ENCODE measurements at regions not wholly inside any gene's neighbourhood (a gene's known extent, or its start where the extent isn't known, plus 50 kb on each side); places are given as distances from the start of the nearest gene placed in this dataset.
"Not testable (repeated sequence)": the region's sequence is repeated elsewhere in the genome, so short reads cannot be mapped to it uniquely, and the experiment has no call there.

DNA sequence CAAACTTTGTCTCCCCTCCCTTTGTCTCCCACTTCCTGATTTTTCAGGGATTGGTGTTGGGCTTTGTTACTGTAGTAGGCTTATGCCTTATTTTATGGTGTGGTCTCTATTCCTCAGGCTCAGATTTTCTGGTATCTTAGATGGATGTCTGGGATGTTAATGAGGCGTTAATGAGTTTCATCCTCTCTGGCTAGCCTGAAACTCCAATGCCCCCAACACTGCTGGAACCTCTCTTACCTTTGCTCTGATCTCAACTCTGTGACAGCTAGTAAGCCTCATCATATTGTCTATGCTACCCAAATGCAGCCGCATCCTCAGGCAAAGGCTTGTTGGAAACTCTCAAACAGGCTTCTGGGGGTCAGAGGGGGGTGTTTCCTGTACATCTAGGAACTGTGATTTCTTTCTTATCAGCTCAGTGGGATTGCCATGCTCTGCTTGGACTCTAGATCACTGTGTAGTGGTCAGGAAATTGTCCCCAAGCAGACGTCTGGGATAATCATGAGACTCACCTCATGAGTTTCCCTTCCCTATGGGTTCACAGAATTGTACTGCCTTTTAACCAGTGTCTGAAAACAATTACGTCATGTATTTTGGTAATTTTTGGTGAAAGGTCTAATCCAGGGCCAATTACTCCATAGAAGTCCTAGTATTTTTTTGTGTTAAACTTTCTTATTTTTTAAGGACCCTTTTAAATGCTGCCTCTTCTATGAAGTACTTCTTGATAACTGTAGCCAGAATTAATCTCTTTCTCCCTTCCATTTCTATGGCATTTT lies 88.8 kb upstream of the TRPC7 start:
- no peak for DNase-seq

DNA sequence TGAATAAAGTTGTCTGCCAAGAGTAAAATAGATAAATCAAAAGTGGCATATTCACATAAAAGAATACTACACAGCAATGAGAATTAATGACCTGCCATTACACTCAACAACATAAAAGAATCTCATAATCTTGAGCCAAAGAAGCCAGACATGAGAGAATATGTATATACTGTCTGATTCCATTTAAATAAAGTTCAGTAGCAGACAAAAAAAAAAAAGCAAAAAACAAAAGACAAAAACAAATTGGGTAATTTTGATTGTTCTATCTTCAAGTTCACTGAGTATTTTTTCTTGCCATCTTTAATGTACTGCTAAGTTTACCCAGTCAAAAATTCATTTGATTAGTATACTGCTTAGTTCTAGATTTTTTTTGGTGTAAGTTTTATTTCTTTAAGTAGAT lies 87.9 kb upstream of the TRPC7 start:
- DNase-seq = no peak

DNA sequence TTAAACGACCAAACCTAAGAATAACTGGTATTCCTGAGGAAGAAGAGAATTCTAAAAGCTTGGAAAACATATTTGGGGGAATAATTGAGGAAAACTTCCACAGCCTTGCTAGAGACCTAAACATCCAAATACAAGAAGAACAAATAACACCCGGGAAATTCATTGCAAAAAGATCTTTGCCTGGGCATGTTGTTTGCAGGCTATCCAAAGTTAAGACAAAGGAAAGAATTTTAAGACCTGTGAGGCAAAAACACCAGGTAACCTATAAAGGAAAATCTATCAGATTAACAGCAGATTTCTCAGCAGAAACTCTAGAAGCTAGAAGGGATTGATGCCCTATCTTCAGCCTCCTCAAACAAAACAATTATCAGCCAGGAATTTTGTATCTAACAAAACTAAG lies 82.2 kb upstream of the TRPC7 start:
- DNase-seq = not testable (repeated sequence)

DNA sequence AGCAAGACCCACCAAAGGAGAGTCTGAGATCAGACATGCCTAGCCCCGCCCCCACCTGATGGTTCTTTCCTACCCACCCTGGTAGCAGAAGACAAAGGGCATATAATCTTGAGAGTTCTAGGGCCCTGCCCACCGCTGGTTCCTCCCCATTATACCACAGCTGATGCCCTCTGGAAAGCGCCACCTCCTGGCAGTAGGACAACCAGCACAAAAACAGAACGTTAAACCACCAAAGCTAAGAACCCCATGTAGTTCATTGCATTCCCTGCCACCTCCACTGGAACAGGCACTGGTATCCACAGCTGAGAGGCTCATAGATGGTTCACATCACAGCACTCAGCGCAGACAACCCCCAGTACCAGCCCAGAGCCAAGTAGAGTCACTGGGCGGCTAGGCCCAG lies 81.2 kb upstream of the TRPC7 start:
- DNase-seq = no peak

DNA sequence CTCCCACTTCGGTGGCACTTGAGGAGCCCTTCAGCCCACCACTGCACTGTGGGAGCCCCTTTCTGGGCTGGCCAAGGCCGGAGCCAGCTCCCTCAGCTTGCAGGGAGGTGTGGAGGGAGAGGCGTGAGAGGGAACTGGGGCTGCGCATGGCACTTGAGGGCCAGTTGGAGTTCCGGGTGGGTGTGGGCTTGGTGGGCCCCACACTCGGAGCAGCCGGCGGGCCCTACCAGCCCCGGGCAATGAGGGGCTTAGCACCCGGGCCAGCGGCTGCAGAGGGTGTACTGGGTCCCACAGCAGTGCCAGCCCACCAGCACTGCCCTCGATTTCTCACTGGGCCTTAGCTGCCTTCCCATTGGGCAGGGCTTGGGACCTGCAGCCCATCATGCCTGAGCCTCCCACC lies 78.8 kb upstream of the TRPC7 start:
- not testable (repeated sequence) for DNase-seq

DNA sequence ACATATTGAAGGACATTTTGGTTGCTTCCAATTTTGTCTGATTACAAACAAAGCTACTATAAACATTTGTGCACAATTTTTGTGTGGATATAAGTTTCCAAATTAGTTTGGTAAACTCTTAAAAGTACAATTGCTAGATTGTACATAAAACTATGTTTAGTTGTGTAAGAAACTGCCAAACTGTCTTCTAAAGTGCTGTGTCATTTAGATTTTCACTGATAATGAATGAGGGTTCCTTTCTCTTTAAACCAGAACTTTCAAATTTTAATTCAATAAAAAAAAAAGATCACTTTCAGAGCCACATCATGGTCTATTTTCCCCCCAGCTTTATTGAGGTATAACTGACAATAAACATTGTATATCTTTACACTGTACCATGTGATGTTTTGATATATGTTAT lies 74.0 kb upstream of the TRPC7 start:
- no peak for DNase-seq

DNA sequence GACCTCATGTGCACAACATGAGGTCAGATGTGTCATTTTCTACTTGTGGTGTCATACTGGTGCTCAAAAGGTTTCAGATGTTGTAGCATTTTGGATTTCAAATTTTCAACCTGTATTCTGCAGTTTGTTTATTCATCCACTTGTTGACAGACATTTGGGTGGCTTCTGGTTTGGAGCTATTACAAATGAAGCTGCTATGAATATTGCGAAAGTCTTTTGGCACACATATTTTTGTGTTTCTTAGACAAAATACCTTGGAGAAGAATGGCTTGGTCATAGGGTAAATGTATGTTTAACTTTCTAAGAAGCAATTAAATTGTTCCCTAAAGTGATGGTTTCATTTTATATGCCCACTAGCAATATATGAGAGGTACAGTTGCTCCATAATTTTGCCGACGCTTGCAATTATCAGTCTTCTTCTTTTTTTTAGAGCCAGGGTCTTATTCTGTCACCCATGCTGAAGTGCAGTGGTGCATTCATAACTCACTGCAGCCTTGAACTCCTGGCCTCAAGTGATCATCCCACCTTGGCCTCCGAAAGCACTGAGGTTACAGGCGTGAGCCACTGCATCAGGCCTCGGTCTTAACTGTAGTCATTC lies 70.7 kb upstream of the TRPC7 start:
- no peak for DNase-seq

DNA sequence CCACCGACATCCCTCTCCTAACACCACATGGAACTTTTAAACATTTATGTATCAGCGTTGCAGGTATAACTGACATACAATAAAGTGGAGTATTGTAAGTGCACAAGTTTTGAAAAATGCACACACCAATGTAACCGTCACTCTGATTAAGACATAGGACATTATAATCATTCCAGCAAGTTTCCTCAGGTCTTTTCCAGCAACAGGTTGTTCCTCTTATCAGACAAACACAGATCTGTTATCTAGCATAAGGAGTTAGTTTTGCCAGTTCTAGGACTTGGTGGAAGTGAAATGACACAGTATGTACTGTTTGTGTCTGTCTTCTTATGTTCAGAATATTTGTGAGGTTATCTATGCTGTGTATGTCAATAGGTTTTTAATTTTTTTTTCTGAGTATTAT lies 69.5 kb upstream of the TRPC7 start:
- DNase-seq = no peak

DNA sequence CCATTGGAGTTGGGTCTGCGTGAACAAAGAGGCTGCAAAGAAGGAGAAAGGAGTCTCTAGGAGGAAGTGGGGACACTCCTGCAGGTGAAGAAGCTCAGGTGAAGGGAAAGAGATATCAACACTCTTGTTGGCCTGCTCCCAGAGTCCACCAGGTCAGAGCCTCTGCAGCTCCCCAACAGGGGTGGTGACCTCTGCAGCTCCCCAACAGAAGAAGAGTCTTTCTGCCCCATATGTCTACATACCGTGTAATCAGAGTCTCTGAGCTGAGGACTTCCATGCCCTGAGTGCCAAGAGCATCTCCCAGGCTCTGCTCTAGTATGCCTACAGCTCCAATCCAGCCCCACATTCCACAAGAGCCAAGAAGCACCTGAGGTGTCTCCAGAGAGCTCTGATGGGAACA lies 67.4 kb upstream of the TRPC7 start:
- DNase-seq = no peak

DNA sequence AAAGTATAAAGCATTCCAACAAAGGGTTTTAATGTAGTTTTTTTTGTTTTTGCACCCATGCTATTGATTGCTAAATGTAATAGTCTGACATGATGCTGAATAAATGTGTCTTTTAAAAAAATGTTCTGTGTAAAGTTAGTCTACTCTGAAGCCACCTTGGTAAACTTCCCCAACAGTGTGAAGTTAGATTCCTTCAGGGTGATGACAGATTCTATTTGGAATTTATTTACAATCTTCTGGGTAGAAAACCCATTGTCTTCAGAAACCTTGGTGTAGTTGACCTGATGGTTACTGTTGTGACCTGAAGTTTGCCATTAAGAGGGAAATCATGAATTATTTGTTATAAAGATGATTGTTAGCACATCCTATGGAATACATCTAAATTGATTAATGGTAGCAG lies 64.7 kb upstream of the TRPC7 start:
- DNase-seq = no peak

DNA sequence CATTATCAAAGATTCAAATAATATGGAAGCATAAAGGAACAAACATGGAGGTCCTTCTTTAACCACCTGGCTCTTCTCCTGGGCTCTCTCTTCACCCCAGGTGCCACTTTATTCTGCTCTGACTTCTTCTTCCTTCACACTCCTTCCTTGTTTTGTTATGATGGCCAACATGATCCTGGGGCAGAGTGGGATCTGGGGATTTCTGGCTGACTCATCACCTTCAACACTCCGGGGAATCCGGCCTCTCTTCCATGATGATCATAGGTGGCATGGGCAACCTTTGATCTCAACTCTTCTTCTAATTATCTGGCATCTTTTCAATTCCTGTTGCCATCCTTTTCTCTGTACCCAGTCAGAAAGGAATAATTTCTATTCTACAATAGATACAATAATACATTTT lies 62.1 kb upstream of the TRPC7 start:
- no peak for DNase-seq

DNA sequence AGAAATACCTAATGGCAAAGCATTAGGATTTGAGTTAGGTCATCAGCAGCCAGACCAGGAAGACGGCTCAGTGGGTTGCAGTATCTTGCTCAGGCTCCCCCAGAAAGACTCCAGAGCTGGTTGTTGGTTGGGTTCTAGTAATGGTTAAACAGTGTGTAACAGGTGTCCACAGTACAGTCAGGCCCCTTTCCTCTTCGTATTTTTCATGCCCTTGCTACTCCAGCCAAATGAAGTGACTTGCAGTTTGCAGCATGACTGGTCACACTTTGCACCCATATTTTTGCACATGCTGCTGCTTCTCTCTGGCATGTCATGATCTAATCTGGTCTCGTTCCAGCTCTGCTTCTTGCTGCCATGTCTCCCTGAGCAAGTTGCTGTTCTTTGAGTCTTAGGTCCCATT lies 60.6 kb upstream of the TRPC7 start:
- DNase-seq = no peak

DNA sequence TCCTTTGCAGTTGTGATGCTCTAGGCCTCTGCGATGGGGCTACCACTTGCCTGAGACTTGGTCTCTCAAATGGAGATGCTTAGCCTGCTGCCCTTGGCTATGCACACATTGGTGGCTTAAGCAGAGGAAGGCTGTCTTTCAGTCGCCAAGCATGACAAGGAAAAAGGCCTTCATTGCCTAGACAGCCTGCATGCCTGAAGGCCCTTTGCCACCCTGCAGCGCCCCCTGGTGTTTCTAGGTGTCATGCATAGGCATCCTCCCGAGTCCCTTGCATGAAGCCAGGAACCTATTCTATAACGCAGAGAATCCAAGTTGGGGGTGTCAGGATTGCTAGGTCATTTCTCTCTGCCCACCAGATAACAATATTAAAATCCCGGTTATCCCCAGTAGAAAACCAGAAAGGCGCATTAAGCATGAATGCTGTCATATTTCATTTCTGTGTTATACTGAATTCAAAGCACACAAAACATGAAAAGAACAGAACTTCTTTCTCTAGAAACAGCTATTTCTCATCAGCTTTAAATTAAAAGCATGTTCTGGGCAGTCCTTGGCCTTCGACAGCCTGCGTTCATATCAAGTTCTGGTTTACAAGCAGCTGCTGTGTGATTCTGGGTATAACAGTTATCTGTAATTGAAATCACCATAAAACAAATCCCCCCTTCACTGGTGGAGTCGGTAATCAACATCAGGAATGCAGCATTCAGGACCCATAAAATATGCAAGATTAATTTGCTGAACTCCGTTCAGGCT lies 59.7 kb upstream of the TRPC7 start:
- DNase-seq = peak; percentile 32

DNA sequence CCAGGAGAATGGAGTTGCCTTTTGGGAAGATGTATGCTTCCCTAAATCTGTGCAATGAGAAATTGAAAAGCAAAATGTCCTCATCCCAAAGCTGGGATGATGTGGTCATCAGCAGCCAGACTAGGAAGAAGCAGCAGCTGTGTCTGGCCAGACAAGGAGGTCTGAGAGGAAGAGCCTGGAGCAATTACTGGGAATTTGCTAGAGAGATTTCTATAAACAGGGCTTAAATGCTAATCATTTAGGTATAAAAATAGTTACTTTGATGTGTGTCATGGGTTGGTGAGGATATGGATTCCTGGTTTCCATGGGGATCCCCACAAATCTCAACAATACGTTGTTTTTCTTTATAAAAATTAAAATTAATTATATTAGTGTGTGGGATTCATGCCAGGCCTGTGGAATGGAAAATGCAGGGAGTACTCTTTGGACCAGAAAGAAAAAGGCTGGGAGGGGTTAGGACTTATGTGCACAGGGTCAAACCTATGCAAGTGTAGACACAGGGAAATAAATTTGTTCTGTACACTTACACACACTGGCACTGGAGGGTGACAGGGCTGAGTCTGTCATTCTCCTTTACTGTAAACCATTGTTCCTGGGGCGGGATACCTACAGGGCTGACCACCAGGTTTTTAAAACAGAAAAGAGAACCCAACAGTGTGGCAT lies 58.7 kb upstream of the TRPC7 start:
- no peak for DNase-seq

DNA sequence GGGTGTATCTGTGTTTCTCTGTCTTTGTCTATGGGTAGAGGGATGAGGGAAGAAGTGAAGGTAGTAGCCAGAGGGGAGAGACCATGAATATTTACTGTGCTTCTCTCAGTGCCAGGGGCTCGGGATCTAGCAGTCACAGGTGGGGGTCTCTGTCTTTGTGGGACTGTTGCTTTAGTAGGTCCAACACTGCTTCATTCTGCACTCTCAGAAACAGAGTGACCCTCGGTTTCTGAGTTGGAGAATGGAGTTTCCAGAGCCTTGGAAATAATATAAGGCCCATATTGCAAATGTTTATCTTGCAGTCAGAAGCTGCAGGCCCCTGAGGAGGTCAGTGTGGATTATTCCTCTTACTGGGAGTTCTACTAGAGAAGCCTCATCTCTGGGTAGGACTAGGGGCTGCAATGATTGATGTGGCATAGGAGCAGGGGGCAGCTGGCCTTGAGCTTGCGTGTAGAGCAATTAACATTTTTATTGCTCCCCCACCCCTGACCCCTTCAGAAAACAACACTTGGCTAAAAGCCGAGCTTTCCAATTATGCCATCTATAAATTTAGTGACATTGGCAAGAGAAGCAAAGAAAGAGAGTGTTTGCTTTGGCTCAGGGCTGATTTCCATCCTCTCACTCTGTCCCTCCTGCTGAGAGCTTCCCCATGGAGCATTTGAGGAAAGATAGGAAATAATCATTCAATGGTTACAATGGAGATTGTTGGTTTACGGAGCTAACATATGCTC lies 55.0 kb upstream of the TRPC7 start:
- DNase-seq = no peak

DNA sequence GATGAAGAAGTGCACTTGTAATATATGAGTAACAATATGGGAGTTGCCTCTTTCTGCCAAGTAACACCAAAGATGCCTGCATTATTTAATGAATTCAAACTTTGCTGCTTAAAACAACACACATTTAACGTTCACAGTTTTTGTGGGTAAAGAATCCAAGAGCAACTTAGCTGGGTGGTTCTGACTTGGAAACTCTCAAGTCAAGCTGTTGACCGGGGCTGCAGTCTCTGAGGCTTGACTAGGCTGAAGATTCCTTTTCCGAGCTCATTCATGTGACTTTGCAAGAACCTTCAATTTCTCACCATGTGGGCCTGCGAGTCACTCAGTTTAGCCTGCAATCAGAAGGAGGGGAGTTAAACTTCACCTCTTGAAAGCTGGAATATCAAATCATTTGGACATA lies 53.0 kb upstream of the TRPC7 start:
- DNase-seq = no peak
